Naive thymus-derived CD4-positive, alpha-beta T cell (primary cell): ENCODE measurements at regions not wholly inside any gene's neighbourhood (a gene's known extent, or its start where the extent isn't known, plus 50 kb on each side); places are given as distances from the start of the nearest gene placed in this dataset.

ENCODE experiments used
- ATAC-seq: fragments of 150-1000 bp; cut with Tn5 transposase; 2 replicates; pipeline ENCODE4 v1.10.0; 2021; ENCODE audit warnings: mild to moderate bottlenecking, moderate library complexity
- CTCF ChIA-PET: fragments of 350-600 bp; sonication (Branson Sonifier 250); formaldehyde crosslinking; loops from one replicate; lab custom pipeline; 2021; ENCODE audit warnings: antibody characterized with exemption; lab: Charles Lee
- POLR2A ChIA-PET: fragments of 350-600 bp; sonication (Branson Sonifier 250); formaldehyde crosslinking; loops from one replicate; lab custom pipeline; 2021; ENCODE audit warnings: antibody characterized with exemption, inconsistent platforms; lab: Charles Lee
- DNase-seq, 9 donors: peaks; one replicate each; pipeline versions ENCODE4 v3.0.0 to v3.0.0-alpha.2; 2020 to 2022; ENCODE audit warnings: mixed read lengths in 1 of 9
- H3K27ac ChIP-seq: one replicate; pipeline ENCODE4 v1.7.0; 2013; ENCODE audit warnings: mild to moderate bottlenecking, low read depth, low read length, moderate library complexity
- H3K27me3 ChIP-seq, 2 donors: one replicate each; pipeline ENCODE4 v1.7.0; 2013; ENCODE audit warnings: low read length in 2 of 2, mild to moderate bottlenecking in 2 of 2, moderate library complexity in 2 of 2; ENCODE audit not compliant: control insufficient read depth in 2 of 2, insufficient read depth in 2 of 2
- H3K36me3 ChIP-seq, 3 experiments: 1 replicate in 2 of 3; 2 replicates in 1 of 3; pipeline ENCODE4 v1.7.0; 2013; ENCODE audit warnings: low read length in 3 of 3, mild to moderate bottlenecking in 3 of 3, moderate library complexity in 1 of 3; ENCODE audit not compliant: insufficient read depth in 3 of 3, control insufficient read depth in 2 of 3
- H3K4me1 ChIP-seq, 2 donors: one replicate each; pipeline ENCODE4 v1.7.0; 2013; ENCODE audit warnings: low read length in 2 of 2, mild to moderate bottlenecking in 2 of 2, moderate library complexity in 1 of 2; ENCODE audit not compliant: control insufficient read depth in 2 of 2, insufficient read depth in 2 of 2
- H3K4me3 ChIP-seq: 2 replicates; pipeline ENCODE4 v1.7.0; 2013; ENCODE audit warnings: mild to moderate bottlenecking, low read length
- H3K9me3 ChIP-seq, 3 experiments: 1 replicate in 2 of 3; 2 replicates in 1 of 3; pipeline ENCODE4 v1.7.0; 2013; ENCODE audit warnings: low read length in 3 of 3; ENCODE audit not compliant: control insufficient read depth in 2 of 3
- H3K27ac Mint-ChIP-seq, 9 donors: one replicate each; pipeline ENCODE4 v1.8.0; 2020 to 2022; ENCODE audit warnings: mixed read lengths in 9 of 9, mild to moderate bottlenecking in 8 of 9, moderate library complexity in 5 of 9, inconsistent platforms in 2 of 9
- H3K27me3 Mint-ChIP-seq, 5 donors: one replicate each; pipeline ENCODE4 v1.8.0; 2021 to 2022; ENCODE audit warnings: mixed read lengths in 5 of 5, mild to moderate bottlenecking in 1 of 5
- H3K36me3 Mint-ChIP-seq, 5 donors: one replicate each; pipeline ENCODE4 v1.8.0; 2020 to 2022; ENCODE audit warnings: mixed read lengths in 5 of 5, mild to moderate bottlenecking in 3 of 5, inconsistent platforms in 1 of 5
- H3K4me1 Mint-ChIP-seq, 7 donors: one replicate each; pipeline ENCODE4 v1.8.0; 2020 to 2022; ENCODE audit warnings: mixed read lengths in 7 of 7, mild to moderate bottlenecking in 3 of 7, inconsistent platforms in 1 of 7
- H3K4me3 Mint-ChIP-seq, 10 donors: one replicate each; pipeline ENCODE4 v1.8.0; 2020 to 2022; ENCODE audit warnings: mild to moderate bottlenecking in 10 of 10, mixed read lengths in 10 of 10, moderate library complexity in 6 of 10, inconsistent platforms in 2 of 10
- H3K9me3 Mint-ChIP-seq, 11 donors: one replicate each; pipeline ENCODE4 v1.8.0; 2020 to 2022; ENCODE audit warnings: mixed read lengths in 11 of 11, mild to moderate bottlenecking in 4 of 11, inconsistent platforms in 1 of 11, moderate library complexity in 1 of 11
- intact Hi-C, 2 donors: fragments of 100-400 bp; cut with micrococcal nuclease; formaldehyde crosslinking; loops; one replicate each; pipeline ENCODE4 v1.15.1; 2023

GRCh38 chr7:155365146-155365874 lies 67.6 kb downstream of the INSIG1 start:
- H3K27me3 ChIP-seq = peaks cover 0 to 3% of the 10 kb centered on the region in 2 donors
- no peak for ATAC-seq

GRCh38 chr7:155368894-155369600 lies 71.4 kb downstream of the INSIG1 start:
- Histone ChIP-seq H3K9me3 (no peaks in the 10 kb centered on the region), H3K27me3 (peaks cover 0 to 3% of the 10 kb centered on the region in 2 donors), H3K4me1 (no peaks in the 10 kb centered on the region), H3K4me3 (no peak overlapping the region), H3K27ac (no peak overlapping the region), H3K36me3 (no peaks in the 10 kb centered on the region)
- POLR2A ChIA-PET = no interaction called here
- peaks cover 0 to 6% (median 0%) of the 10 kb centered on the region in 11 donors for H3K9me3 Mint-ChIP-seq
- H3K36me3 Mint-ChIP-seq = peaks cover 0 to 3% (median 0%) of the 10 kb centered on the region in 5 donors
- no peak for DNase-seq
- no peak overlapping the region for H3K27ac Mint-ChIP-seq
- CTCF ChIA-PET = no interaction called here
- peaks cover 45 to 56% (median 49%) of the 10 kb centered on the region in 5 donors for H3K27me3 Mint-ChIP-seq
- intact Hi-C loops = no loop called here
- H3K4me1 Mint-ChIP-seq = peaks cover 10 to 20% (median 13%) of the 10 kb centered on the region in 7 donors
- H3K4me3 Mint-ChIP-seq = peak overlapping the region in 1 of 10 donors; percentile 5
- ATAC-seq = no peak

More at GRCh38 chr7:155365146-155365874, 67.6 kb downstream of the INSIG1 start:
- Histone ChIP-seq H3K9me3 (no peaks in the 10 kb centered on the region), H3K27ac (no peak overlapping the region), H3K4me1 (no peaks in the 10 kb centered on the region), H3K4me3 (no peak overlapping the region), H3K36me3 (no peaks in the 10 kb centered on the region)
- H3K27me3 Mint-ChIP-seq = peaks cover 34 to 56% (median 40%) of the 10 kb centered on the region in 5 donors
- DNase-seq = no peak
- no peak overlapping the region for H3K4me3 Mint-ChIP-seq
- intact Hi-C loops = no loop called here
- H3K36me3 Mint-ChIP-seq = peaks cover 0 to 3% (median 0%) of the 10 kb centered on the region in 5 donors
- H3K4me1 Mint-ChIP-seq = peaks cover 0 to 4% (median 0%) of the 10 kb centered on the region in 7 donors
- POLR2A ChIA-PET = no interaction called here
- CTCF ChIA-PET = interaction anchor here (0.7 kb wide), 1 partner anchor 180 kb away, joined by 3 read pairs; no protein-coding TSS in a partner anchor
- H3K27ac Mint-ChIP-seq = no peak overlapping the region
- H3K9me3 Mint-ChIP-seq = peaks cover 0 to 6% (median 0%) of the 10 kb centered on the region in 11 donors

- ATAC-seq (no peak), DNase-seq (no peak)
- Histone ChIP-seq H3K9me3 (no peaks in the 10 kb centered on the region), H3K4me1 (no peaks in the 10 kb centered on the region), H3K36me3 (no peaks in the 10 kb centered on the region), H3K4me3 (no peak overlapping the region), H3K27ac (no peak overlapping the region), H3K27me3 (peaks cover 0 to 3% of the 10 kb centered on the region in 2 donors)
- Mint-ChIP-seq H3K36me3 (peaks cover 0 to 3% (median 0%) of the 10 kb centered on the region in 5 donors), H3K9me3 (peaks cover 0 to 6% (median 0%) of the 10 kb centered on the region in 11 donors), H3K27me3 (peaks cover 47 to 58% (median 49%) of the 10 kb centered on the region in 5 donors), H3K27ac (no peak overlapping the region), H3K4me1 (peaks cover 12 to 25% (median 17%) of the 10 kb centered on the region in 7 donors), H3K4me3 (no peak overlapping the region)
- ChIA-PET CTCF (no interaction called here), POLR2A (no interaction called here)
- intact Hi-C loops = no loop called here
These were observed 72.1 kb downstream of the INSIG1 start for GRCh38 chr7:155369766-155370165.

- CTCF ChIA-PET = no interaction called here
- no peak overlapping the region for H3K4me3 ChIP-seq
- peaks cover 0 to 7% of the 10 kb centered on the region in 2 donors for H3K4me1 ChIP-seq
- H3K27ac Mint-ChIP-seq = no peak overlapping the region
- H3K36me3 ChIP-seq = no peaks in the 10 kb centered on the region
- no peak overlapping the region for H3K27ac ChIP-seq
- peaks cover 0 to 3% of the 10 kb centered on the region in 2 donors for H3K27me3 ChIP-seq
- H3K4me1 Mint-ChIP-seq = peaks cover 23 to 41% (median 29%) of the 10 kb centered on the region in 7 donors
- DNase-seq = no peak
- peak overlapping the region in 2 of 10 donors; percentile 12 to 25 for H3K4me3 Mint-ChIP-seq
- no peak for ATAC-seq
- H3K9me3 ChIP-seq = no peaks in the 10 kb centered on the region
- H3K36me3 Mint-ChIP-seq = peaks cover 0 to 3% (median 0%) of the 10 kb centered on the region in 5 donors
- intact Hi-C loops = no loop called here
- peaks cover 0 to 6% (median 0%) of the 10 kb centered on the region in 11 donors for H3K9me3 Mint-ChIP-seq
- H3K27me3 Mint-ChIP-seq = peaks cover 55 to 68% (median 64%) of the 10 kb centered on the region in 5 donors
- POLR2A ChIA-PET = no interaction called here
These were observed 73.7 kb downstream of the INSIG1 start for GRCh38 chr7:155371331-155371883.

- peak; percentile 57 for ATAC-seq
- CTCF ChIA-PET = no interaction called here
- Mint-ChIP-seq H3K9me3 (peaks cover 0 to 6% (median 0%) of the 10 kb centered on the region in 11 donors), H3K4me1 (peaks cover 24 to 45% (median 29%) of the 10 kb centered on the region in 7 donors), H3K27me3 (peaks cover 61 to 75% (median 71%) of the 10 kb centered on the region in 5 donors), H3K4me3 (peak overlapping the region in 6 of 10 donors; percentile 9 to 82 (median 60)), H3K27ac (no peak overlapping the region), H3K36me3 (peaks cover 0 to 3% (median 0%) of the 10 kb centered on the region in 5 donors)
- Histone ChIP-seq H3K4me3 (no peak overlapping the region), H3K36me3 (no peaks in the 10 kb centered on the region), H3K27me3 (peaks cover 0 to 3% of the 10 kb centered on the region in 2 donors), H3K9me3 (no peaks in the 10 kb centered on the region), H3K4me1 (peaks cover 0 to 7% of the 10 kb centered on the region in 2 donors), H3K27ac (no peak overlapping the region)
- POLR2A ChIA-PET = no interaction called here
- intact Hi-C loops = no loop called here
- no peak for DNase-seq
These were observed 74.5 kb downstream of the INSIG1 start for GRCh38 chr7:155371884-155372781.
